Mammary epithelial cell (primary cell): ENCODE measurements at regions not wholly inside any gene's neighbourhood (a gene's known extent, or its start where the extent isn't known, plus 50 kb on each side); places are given as distances from the start of the nearest gene placed in this dataset.
"Not testable (repeated sequence)": the region's sequence is repeated elsewhere in the genome, so short reads cannot be mapped to it uniquely, and the experiment has no call there.

ENCODE experiments used
- EZH2 ChIP-seq: IDR thresholded peaks from 2 replicates; pipeline ENCODE4 v1.6.1; 2012; ENCODE audit warnings: low read length, inconsistent platforms, borderline replicate concordance
- TF ChIP-seq, protein P1 (sequence below), 2 donors: IDR thresholded peaks in 1 of 2; conservative IDR thresholded peaks in 1 of 2; 2 replicates each; pipeline ENCODE4 v1.5.1; 2011 to 2012; ENCODE audit warnings: inconsistent platforms in 2 of 2, low read length in 2 of 2, mild to moderate bottlenecking in 2 of 2, control low read depth in 1 of 2, low read depth in 1 of 2; ENCODE audit not compliant: insufficient read depth in 1 of 2; ENCODE audit errors: extremely low read depth in 1 of 2

DNA sequence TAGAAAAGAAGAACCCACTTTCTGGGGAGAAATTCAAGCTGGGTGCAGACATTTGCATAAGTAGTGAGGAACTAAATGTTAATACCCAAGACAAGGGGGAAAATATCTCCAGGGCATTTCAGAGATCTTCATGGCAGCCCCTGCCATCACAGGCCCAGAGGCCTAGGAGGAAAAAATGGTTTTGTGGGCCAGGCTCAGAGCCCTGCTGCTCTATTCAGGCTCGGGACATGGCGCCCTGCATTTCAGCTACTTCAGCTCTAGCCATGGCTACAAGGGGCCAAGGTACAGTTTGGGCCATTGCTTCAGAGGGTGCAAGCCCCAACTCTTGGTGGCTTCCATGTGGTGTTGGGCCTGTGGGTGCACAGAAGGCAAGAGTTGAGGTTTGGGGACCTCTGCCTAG lies 131.1 kb upstream of the PLXNC1 start:
- TF ChIP-seq, protein P1, sequence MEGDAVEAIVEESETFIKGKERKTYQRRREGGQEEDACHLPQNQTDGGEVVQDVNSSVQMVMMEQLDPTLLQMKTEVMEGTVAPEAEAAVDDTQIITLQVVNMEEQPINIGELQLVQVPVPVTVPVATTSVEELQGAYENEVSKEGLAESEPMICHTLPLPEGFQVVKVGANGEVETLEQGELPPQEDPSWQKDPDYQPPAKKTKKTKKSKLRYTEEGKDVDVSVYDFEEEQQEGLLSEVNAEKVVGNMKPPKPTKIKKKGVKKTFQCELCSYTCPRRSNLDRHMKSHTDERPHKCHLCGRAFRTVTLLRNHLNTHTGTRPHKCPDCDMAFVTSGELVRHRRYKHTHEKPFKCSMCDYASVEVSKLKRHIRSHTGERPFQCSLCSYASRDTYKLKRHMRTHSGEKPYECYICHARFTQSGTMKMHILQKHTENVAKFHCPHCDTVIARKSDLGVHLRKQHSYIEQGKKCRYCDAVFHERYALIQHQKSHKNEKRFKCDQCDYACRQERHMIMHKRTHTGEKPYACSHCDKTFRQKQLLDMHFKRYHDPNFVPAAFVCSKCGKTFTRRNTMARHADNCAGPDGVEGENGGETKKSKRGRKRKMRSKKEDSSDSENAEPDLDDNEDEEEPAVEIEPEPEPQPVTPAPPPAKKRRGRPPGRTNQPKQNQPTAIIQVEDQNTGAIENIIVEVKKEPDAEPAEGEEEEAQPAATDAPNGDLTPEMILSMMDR (conservative IDR thresholded peaks at IDR 0.05 in 1 of 2, IDR thresholded peaks at IDR 0.05 in 1 of 2; ENCODE audit: extremely low read depth in 1 of 2, insufficient read depth in 1 of 2, low read depth in 1 of 2, low read length in 2 of 2), result not testable (repeated sequence)
- not testable (repeated sequence) for TF ChIP-seq EZH2
